Mesenteric fat pad (tissue), 1 donor: ENCODE measurements at regions not wholly inside any gene's neighbourhood (a gene's known extent, or its start where the extent isn't known, plus 50 kb on each side); places are given as distances from the start of the nearest gene placed in this dataset.
"Not testable (repeated sequence)": the region's sequence is repeated elsewhere in the genome, so short reads cannot be mapped to it uniquely, and the experiment has no call there.

Source experiments
- DNase-seq: peaks from one replicate; pipeline ENCODE4 v3.0.0-alpha.2; 2020; ENCODE audit warnings: low spot score
- donor health status: DM: yes; HTN: yes; CAD: no.

GRCh38 chr4:151864068-151864467 lies 103.3 kb upstream of the GATB start:
- DNase-seq: no peak

DNA sequence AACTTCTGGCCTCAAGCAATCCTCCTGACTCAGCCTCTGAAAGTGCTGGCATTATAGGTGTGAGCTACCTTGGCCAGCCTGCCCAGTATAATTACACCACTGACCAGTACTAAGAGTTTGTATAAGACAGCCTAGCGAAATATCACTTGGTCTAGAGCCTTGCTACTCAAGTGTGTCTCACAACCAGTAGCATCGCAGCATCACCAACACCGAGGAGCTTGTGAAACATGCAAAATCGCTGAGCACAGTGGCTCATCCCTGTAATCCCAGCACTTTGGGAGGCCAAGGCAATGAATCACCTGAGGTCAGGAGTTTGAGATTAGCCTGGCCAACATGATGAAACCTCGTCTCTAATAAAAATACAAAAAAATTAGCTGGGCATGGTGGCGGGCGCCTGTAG lies 102.0 kb upstream of the GATB start:
- no peak for DNase-seq

DNA sequence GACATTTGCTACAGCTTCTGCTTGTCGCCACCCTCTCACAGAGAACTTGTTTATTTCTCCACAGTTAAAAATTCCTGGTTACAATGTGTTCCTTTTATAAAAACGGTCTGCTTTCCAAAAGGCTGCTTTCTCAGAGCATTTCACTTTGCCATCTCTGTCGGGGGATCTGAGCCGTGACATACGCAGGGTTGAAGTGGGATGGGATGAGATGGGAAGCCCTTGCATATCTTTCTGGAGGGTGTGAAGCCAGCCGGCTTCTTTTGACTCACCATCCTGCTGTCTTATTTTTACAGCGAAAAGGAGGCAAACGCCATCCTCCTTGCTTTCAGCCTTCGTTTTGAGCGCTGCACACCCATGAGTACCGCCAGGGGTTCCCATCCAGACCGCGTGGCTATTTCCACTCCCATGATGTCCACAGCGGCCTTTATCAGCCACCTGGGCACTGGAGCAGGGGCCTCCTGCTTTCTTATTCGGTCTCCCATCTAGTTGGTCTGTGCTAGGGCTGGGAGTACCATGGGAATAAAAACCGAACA lies 99.8 kb upstream of the GATB start:
- no peak for DNase-seq

GRCh38 chr4:151859641-151860040 lies 98.8 kb upstream of the GATB start:
- DNase-seq: no peak

- no peak for DNase-seq
These were observed 97.5 kb upstream of the GATB start for GRCh38 chr4:151858356-151858755.

DNA sequence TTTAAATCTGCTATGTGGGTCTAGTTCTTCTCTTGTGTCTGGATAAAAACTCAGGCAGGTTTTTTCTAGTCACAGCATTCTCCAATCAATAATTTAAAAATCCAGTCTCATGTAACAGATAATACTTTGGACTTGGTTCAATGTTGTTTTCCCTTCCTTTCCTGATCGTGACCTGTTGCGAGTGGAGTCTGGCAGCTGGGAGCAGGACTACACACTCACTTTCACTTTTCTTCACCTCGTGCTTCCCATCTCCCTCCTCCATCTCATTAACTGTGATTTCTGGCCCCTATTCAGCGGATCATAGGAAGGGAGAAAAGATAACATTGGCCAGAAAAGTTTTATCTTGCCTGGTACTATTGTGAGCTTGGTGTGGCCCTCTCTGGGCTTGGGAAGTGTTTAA lies 96.6 kb upstream of the GATB start:
- no peak for DNase-seq

GRCh38 chr4:151855747-151856146 lies 94.9 kb upstream of the GATB start:
- DNase-seq: no peak

GRCh38 chr4:151854731-151855130 lies 93.9 kb upstream of the GATB start:
- DNase-seq: no peak

GRCh38 chr4:151853034-151853433 lies 92.2 kb upstream of the GATB start:
- no peak for DNase-seq

- no peak for DNase-seq
These were observed 91.4 kb upstream of the GATB start for GRCh38 chr4:151852202-151852601.

- no peak for DNase-seq
These were observed 90.5 kb upstream of the GATB start for GRCh38 chr4:151851354-151851753.

DNA sequence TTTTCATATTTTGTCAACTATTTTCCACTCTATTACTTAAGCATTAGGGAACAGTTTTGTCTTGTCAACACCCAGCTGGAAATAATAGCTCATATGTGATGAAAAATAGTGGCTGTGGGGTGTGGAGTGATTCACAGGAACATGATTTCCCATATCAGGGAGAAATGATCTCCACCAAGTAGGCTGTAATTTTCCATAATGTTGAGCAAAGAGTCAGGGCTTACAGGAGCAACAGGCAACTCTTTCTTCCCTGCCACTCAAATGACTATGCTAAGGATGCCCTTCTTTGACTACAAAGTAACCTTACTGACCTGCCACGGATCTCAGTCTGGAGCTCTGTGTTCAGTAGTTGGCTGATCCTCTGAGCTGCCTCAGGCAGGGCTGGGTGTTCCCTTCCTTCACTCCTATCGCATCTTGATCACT lies 90.0 kb upstream of the GATB start:
- DNase-seq: no peak

GRCh38 chr4:151845551-151845950 lies 84.7 kb upstream of the GATB start:
- DNase-seq: not testable (repeated sequence)

- DNase-seq: no peak
These were observed 81.7 kb upstream of the GATB start for GRCh38 chr4:151842430-151843079.

DNA sequence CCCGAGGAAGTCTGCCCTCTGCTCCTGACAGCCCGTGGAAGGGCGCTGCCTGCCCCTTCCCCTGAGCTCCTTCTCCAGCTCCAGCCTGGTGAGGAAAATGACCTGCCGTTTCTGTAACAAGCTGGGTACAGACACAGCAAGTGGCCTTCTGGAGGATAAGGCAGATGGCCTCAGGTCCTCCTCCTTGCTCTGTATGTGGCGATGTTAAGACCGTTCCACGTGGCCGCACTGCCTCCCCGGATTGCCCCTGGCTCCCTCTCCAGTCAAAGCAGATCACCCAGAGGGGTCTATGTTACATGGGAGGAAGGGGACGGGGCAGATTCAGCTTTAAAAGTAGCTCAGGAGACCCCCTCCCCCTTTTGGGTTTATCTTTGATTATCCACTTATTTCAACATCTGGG lies 80.3 kb upstream of the GATB start:
- no peak for DNase-seq

DNA sequence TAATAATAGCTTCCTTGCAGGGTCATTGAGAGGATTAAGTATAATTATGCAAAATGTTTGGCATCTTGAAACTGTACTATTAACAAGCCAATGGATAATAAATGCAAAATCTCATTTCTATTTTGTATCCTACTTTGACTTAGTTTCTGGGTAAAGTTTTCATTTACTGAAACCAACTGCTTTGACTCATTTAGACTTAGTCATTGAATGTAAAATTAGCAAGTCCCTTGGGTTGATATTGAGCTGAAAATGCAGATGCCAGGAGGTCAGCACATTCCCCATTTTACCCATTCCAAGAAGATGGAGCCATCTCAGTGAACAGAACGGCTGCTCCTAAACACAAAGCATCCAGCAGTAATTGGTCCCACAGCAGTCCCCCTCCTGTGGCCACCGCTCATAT lies 74.7 kb upstream of the GATB start:
- no peak for DNase-seq

DNA sequence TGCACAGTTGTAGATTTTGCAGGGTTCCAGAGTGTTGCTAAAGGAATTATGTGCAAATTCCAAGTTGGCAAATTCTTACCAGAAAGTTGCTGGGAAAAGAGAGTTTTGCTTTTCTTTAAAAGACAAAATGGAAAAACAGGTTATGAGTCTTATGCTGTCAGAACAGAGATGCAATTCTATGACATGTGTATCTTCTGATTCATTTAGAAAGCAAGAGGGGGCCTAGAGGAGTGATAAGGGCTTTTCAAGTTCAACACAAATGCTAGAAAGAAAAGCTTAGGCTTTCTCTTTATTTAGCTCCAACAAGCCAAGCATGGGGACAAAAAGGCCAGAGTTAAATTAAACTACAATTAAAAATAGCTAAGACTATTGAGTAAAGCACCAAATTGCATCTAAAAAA lies 72.4 kb upstream of the GATB start:
- no peak for DNase-seq

DNA sequence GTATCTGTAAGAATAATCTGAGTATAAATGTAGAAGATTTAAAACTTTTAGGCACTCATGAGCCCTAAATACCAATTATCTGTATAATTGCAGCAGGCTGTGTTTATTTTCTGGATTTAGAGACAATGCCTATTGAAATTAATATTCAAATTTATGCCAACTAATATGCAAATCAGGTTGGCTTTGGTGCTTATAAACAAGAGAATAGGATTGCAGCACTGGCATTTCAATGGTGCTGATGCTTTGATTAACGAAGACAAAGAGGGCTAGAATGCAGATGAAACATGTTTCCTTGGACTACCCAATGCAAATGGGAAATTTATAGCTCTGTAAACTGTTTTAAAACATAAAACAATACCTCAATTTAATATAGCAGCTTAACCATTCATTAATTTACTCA lies 70.7 kb upstream of the GATB start:
- DNase-seq: no peak

- DNase-seq: no peak
These were observed 69.4 kb upstream of the GATB start for GRCh38 chr4:151830168-151830567.

DNA sequence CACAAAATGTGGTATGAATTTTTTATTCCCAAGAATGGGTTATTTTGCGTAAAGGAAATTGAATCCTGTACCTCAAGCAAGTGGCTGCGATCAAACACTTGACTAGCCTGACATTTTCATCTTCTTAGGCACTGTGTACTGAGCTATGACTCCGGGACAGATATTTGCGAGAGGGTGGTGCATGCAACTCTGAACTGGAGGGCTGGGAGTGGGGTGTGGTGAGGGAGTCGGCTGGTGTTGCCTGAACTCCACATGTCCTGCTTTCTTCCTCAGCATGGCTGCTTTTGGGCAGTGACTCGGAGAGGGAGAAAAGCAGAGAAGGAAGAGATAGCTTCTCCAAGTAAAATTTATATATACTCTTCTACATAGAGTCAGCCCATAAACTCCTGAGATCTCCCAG lies 68.5 kb upstream of the GATB start:
- no peak for DNase-seq

GRCh38 chr4:151824656-151825055 lies 63.8 kb upstream of the GATB start:
- no peak for DNase-seq

DNA sequence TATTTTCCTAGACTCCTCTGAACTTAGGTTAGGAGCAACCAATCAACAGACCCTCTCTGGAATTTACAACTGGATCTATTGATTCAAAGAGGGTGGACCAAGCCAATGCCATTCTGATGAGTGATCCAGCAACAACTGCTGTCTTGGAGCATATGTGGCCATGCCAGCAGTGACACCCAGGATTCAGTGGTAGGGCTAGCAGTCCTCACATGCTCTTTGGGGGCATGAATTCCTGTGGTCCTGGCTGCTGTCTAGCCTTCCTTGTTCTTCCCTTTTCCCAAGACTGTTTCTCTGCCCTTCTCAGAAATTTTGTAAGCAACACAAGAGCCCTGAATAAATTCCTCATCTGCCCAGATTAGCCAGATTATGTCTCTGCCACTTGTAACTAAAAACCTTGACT lies 61.5 kb upstream of the GATB start:
- no peak for DNase-seq

DNA sequence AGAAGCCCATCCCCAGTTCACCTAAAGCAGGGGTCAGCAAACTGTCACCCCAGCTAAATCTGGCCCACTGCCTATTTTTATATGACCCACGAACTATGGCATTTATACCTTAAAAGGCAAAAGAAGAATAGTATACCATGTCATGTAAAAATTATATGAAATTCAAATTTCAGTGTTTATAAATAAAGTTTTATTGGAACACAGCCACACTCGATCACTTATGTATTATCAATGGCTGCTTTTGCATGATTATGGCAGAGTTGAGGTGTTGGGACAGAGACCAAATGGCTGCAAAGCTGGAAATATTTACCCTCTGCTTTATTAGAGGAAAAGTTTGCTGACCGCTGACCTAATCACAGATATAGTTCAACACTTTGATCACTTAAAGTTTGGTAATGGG lies 59.2 kb upstream of the GATB start:
- no peak for DNase-seq

GRCh38 chr4:151811403-151811802 lies 50.6 kb upstream of the GATB start:
- no peak for DNase-seq
